Kidney tubule cell (primary cell): ENCODE measurements at regions not wholly inside any gene's neighbourhood (a gene's known extent, or its start where the extent isn't known, plus 50 kb on each side); places are given as distances from the start of the nearest gene placed in this dataset.

Experiments
- DNase-seq: peaks from one replicate; pipeline ENCODE4 v3.0.0-alpha.2; 2018; ENCODE audit warnings: low spot score

- no peak for DNase-seq
Observed at GRCh38 chr14:71498212-71498611, 434.0 kb upstream of the RGS6 start.

GRCh38 chr14:71499018-71499417, 433.2 kb upstream of the RGS6 start:
- DNase-seq = no peak

GRCh38 chr14:71507681-71508080, 424.5 kb upstream of the RGS6 start:
- no peak for DNase-seq

- DNase-seq = no peak
Observed at GRCh38 chr14:71508901-71509300, 423.3 kb upstream of the RGS6 start.

- no peak for DNase-seq
Observed at GRCh38 chr14:71511152-71511551, 421.1 kb upstream of the RGS6 start.

GRCh38 chr14:71514941-71515919, 417.0 kb upstream of the RGS6 start:
- DNase-seq = no peak

GRCh38 chr14:71521238-71522135, 410.7 kb upstream of the RGS6 start:
- peak; percentile 30 for DNase-seq

- no peak for DNase-seq
Observed at GRCh38 chr14:71523630-71524319, 408.5 kb upstream of the RGS6 start.

- DNase-seq = peak; percentile 1
Observed at GRCh38 chr14:71524320-71524982, 407.8 kb upstream of the RGS6 start.

- no peak for DNase-seq
Observed at GRCh38 chr14:71525663-71526221, 406.5 kb upstream of the RGS6 start.

GRCh38 chr14:71526388-71526787, 405.8 kb upstream of the RGS6 start:
- no peak for DNase-seq

- no peak for DNase-seq
Observed at GRCh38 chr14:71527838-71528237, 404.4 kb upstream of the RGS6 start.

- DNase-seq = no peak
Observed at GRCh38 chr14:71529848-71530247, 402.4 kb upstream of the RGS6 start.

GRCh38 chr14:71532344-71532743, 399.9 kb upstream of the RGS6 start:
- DNase-seq = no peak

- DNase-seq = no peak
Observed at GRCh38 chr14:71532790-71533189, 399.4 kb upstream of the RGS6 start.

GRCh38 chr14:71533390-71533789, 398.8 kb upstream of the RGS6 start:
- no peak for DNase-seq

- no peak for DNase-seq
Observed at GRCh38 chr14:71533800-71534199, 398.4 kb upstream of the RGS6 start.

GRCh38 chr14:71534506-71534905, 397.7 kb upstream of the RGS6 start:
- DNase-seq = no peak

- DNase-seq = no peak
Observed at GRCh38 chr14:71536015-71536740, 396.1 kb upstream of the RGS6 start.

GRCh38 chr14:71536927-71537772, 395.1 kb upstream of the RGS6 start:
- DNase-seq = no peak
